AG08396 (cell line): ENCODE measurements at regions not wholly inside any gene's neighbourhood (a gene's known extent, or its start where the extent isn't known, plus 50 kb on each side); places are given as distances from the start of the nearest gene placed in this dataset.

ENCODE experiments used
- DNase-seq: peaks from one replicate; pipeline ENCODE4 v3.0.0; 2012; ENCODE audit warnings: low spot score, mixed read lengths

DNA sequence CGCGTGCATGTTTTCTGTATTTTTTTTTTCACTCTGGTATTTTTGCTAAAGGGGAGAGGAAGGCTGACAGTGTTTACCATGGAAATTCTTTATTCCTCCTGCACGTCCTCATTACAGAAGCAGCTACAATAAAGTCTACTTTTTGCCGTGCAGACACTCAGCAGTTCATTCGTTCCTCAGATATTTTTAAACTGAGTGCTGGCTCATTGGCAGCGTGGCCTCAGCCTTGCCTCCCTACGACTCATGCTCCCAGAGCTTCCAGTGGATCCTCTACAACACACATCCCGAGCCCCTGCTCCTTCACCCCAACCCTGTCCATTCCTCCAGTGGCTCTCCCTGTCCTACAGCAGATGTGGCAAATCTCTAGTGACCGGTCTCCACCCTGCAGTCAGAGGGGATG, 239.2 kb upstream of the ZMIZ1 start:
- DNase-seq = peak; percentile 68

DNA sequence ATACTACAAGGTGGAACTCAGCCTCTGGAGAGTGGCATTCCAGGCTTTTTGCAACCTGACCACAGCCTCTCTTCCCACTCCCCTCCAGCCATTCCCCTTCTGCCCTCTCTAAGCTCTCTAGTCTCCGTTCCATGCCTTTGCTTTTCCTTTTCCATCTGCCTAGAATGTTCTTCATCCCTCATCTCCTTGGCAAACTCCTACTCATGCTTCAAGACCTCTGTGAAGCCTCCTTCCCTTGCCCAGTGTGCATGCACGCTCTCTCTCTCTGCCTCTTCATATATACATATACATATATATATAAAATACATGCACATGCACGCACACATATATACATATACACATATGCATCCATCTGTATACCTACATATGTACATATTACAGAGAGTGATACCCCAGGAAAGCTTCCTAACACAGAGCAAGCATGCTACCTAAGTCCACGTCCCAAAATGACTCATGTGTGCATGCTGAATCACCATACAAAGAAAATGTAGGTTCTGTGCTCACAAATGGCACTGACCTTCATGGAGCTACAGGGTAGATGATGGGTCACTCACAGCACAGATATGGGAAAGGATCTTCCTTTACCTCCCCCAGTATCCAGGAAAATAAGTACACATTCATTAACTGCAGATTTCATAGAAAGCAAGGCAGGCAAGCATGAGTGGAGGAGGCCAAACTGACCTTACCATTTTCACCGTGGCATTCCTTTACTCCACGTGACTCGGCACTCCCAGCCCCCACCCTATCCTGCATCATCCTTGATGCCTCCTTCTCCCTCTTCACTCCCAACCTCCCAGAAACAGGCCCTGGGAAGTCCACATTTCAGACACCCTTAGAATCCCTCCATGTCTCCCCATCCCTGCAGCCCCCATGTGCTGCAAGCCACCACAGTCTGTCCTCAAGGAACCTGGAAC, 238.4 kb upstream of the ZMIZ1 start:
- no peak for DNase-seq

DNA sequence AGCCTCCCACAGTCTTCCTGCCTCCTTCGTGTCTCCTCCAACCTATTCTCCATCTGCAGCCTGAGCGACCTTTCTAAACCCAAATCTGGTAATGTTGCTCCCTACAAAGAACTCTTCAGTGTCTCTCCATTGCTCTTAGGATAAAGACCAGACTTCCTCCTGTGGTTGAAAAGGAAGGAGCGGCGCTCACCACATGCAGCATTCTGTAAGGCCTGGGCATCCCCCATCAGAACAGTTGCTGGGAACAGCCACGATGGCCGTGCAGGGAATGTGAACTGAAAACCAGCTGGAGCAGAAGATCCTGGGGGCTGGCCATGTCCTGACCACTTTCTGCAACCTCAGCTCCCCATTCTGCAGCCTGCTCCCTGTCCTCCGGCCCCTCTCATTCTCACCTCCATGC, 237.8 kb upstream of the ZMIZ1 start:
- no peak for DNase-seq

DNA sequence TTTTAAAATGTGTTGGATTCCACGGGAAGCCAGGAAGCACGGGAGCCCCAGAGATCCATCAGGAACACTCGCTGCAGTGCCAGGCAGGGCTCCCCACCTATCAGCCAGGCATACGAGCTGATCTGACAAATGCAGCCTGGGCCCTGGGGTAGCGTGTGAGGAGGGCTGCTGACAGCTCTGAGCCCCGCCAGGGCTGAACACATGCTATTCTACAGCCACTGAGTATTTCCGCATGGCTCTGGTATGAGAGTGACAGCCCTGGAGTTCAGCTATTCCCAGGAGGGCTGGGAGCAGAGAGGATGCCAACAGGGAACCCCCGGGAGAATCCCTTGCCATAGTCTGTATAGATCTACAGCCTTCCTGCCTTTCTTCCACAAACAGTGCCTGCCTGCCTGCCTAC, 237.3 kb upstream of the ZMIZ1 start:
- DNase-seq = no peak

DNA sequence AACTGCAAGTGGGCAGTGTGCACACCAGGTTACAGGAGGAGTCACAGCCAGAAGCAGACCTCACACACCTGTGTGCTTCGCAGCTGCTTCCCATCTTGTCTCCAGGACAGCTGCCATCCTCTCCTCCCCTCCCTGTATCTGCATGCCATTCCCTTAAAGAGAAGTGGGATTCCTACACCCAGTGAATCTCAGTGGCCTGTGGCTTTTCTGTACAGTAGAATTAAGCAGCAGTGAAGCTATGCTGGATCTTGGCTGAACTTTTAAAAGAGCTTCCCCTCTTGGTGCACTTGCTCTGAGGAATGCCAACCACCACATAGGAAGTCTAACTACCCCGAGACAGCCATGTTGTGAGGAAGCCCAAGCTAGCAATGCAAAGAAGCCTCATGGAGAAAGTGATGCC, 236.5 kb upstream of the ZMIZ1 start:
- no peak for DNase-seq

DNA sequence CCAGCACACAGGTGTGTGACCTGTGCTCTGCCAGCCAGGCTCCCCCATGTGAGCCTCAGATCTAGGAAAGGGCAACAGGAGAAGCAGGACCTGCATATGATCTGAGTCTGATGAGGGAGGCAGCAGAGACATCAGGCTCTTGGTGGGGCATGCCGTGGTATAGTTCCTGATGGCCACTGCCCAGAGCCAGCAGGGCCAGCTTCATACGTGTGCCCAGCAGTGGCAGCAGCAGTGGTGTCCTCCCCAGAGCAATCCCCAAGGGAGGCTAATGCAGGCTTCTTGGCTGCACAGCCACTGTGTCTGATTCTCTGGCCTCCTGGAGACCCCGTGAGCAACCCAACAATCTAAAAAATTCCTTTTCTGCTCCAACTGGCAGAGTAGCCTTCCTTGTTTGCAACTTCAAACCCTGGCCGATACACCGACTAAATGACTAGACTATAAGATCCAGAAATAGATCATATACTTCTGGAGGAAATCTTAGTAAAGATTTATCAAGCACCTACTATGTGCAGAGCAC, 230.6 kb upstream of the ZMIZ1 start:
- no peak for DNase-seq

DNA sequence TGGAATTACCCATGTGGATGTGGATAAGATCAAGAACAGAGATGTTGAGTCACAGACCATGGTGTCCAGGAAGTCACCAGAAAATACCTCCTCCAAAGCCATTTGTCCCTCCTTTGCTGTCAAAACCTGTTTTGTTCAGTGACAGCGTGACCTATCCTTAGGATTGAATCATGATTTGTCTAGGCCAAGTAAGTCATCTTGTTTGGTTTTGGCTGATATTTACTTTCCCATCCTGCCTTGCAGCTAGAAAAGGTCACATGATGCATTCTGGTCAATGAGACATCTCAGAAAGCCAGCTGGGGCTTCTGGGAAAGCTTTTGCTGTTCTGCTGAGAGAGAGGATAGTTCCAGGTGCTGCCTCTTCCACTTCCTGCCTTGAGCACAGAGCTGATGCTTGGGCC, 225.3 kb upstream of the ZMIZ1 start:
- DNase-seq = no peak

DNA sequence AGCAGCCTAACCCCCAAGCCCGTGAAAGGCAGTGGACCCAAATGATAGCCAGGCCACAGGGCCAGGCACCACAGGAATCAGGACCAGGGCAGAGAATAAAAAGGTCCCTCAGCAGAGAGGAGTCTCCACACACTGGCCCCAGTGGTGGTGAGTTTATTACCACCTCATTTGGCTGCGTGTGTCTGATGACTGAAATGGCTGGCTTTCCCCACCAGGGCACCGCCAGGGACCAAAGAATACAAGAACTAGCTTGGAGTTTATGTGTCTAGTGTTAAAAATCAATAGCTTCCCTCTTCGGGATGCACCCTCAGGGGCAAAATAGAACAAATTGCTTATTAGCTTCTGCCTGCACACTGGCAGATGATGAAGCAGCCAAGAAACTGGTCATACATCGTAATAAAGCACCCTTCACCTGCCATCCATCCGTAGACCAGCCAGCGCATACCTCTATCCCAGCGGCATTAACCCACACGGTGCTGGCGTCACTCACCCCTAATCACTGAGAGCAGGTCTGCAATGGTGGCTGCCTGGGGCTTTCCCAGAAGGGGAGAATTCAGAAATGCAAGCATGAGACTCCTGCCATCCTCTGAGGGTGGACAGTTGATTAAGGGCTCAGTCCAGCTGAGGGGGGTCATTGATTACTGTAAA, 223.7 kb upstream of the ZMIZ1 start:
- DNase-seq = no peak

DNA sequence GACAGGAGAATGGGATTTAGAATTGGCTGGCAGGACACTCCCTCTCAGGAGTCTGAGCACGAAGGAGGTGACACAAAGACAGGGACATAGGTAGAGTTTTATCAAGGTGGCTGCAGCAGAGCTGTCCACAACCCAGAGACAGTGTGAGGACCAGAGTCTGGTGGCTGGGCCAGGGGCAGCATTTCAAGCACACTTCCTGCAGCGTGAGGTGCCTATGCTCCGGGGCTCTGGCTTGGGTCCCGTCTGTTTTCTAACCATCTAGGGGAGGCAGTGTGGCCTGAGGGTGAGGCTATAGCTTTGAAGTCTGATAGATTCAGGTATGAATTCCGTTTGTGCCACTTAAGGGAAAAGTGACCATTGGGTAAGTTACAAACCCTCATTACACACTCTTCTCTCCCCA, 222.7 kb upstream of the ZMIZ1 start:
- DNase-seq = no peak

DNA sequence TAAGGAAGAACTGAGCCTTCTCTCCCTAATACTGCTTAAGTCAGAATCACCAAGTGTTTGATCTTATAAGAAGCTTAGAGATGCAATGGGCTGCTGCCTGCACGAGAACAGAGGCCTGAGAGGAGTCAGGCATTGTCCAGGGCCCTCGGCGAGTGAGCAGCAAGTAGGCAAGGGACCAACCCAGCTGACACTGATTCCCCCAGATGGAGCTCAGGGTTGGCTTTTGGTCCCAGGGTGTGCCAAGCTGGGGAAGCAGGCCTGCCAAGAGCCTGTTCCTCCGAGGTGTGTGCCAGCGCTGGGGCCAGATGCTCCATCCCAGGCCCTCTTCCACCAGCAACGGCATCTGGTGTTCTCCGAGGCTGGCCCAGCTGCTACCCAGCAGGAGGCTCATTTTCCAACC, 222.0 kb upstream of the ZMIZ1 start:
- no peak for DNase-seq

DNA sequence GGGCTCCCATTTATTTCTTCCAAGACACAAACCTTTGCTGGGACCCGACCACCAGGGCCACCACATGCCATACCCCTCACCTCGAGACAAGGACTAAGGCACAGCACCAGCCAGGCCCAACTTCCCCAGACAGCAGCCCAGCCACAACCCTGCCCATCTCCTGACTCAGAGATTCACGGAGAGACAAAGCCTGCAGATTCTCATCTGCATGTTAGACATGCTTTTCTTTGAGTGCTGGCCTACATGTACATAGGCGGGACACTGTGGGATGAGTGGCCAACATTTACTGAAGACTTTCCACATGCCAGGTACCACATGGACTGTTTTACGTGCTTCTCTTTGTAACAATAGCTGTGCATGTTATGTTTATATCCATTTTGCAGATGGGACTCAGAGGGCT, 221.3 kb upstream of the ZMIZ1 start:
- no peak for DNase-seq

DNA sequence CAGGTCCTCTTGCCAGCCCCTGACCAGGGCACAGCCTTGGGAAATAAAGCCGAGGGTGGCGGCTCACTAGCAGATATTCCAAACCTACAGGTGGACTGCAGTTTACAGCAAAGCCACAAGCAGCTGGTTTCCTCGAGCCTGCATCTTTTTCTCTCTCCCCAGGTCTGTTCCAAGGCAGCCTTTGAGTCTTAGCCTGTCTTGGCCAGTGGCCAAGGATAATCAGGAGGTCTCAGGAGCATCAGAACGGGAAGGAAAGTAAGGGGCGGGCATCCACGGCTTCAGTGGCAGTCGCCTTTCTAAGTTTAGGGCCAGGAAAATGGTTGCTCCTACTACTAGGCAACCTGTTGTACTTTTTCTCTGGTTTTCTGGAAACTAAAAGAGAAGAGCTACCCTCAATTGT, 219.7 kb upstream of the ZMIZ1 start:
- DNase-seq = no peak

DNA sequence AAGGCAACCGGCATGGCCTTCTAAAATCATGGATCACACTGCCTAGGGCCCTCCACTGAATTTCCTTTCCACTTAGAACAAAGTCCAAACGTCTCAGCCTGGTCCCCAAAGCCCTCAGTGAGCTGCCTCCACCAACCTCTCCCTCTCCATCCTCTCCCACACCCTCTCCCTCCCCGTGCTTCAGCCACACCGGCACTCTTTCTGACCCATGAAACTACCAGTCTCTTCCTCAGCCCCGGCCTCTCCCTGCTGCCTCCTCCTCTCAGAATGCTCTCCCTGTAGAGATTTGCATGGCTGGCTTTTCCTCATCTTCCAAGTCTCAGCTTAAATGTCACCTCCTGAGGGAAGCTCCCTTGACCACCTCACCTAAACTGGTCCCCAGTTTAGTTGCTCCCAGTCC, 219.0 kb upstream of the ZMIZ1 start:
- DNase-seq = no peak

DNA sequence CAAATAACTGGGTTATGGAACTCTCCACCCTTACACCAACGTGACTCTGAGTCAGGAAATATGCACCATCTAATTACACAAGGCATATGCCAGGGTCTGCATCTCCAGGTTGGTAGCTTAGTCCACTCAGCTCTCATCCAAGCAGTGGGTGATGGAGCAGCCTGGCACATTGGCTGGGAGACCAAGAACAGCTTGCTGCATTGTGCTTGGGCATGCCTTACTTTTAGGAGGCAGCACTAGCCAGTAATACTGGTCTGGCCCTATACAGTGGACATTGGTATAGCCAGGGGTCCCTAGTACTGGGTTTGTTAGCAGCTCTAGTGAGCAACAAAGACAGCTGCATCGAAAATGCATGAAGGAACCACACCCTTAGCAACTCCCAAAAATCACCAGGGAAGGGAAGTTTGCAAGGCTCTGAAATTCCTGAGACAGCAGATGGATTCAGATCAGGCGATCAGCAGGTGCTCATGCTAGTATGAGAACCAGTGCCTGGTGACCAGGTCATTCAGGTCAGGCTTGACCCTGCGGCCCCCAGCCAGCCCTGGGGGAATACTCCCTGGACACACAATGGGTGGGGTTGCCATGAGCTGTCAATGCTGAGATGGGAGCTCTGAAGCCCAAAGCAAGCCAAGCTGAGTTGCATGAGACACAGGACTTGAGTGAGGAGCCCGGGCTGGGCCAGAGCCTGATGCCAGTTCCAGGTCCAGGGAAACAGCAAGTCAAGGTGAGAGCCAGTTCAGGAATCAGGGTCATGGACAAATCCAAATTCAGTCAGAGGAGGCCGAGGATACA, 217.9 kb upstream of the ZMIZ1 start:
- DNase-seq = no peak

DNA sequence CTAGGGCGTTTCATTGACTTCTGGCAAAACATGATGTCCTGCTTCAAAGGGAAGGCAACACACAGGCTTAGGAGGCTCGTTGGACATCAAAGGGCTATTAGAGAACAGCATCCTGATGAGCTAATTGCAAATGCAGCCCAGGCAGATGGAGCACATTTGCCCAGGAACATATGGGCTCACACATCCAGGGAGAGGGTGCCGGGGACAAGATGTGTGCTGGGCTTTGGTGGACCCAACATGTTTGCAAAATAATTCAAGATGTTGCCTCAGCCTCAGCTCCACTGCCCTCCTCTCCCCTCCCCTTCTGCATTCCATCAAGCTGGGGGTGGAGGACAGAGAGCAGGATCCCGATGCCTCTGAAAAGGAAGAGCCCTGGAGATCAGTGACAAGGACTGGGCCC, 217.1 kb upstream of the ZMIZ1 start:
- DNase-seq = peak; percentile 37

DNA sequence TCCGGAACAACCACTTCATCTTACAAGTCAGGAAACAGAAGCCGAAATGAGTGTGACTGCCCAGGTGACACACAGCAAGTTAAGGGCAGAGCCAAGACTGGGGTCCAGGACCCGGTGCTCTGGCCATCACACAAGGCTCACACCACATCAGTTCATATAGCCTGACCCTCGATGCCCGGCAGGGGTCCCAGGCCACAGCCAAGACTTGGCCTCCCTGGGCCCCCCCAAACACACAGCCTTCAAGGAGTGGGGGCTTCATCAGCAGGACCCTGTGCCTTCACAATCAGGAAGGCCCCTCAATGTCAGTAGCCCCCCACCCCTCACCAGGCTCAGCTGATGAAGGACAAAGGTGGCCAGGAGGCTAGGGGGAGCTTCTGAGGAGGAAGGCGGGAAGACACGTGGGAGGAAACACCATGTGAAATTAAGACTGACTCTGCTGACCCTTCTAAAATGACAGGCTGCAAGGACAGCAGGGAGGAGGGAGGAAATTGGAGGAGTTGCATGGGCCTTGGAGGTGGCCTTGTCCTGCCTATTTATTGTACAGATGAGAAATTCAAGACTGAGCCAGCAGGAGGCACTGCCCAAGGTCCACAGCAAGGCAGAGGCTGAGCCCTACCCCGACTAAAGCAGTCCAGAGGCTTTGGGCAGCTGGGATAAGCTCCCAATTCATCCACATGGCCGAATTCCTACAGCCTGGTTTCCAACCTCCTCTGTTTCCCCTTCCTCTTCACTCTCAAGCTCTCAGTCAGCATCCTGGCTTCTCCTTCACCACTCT, 216.1 kb upstream of the ZMIZ1 start:
- DNase-seq = no peak

DNA sequence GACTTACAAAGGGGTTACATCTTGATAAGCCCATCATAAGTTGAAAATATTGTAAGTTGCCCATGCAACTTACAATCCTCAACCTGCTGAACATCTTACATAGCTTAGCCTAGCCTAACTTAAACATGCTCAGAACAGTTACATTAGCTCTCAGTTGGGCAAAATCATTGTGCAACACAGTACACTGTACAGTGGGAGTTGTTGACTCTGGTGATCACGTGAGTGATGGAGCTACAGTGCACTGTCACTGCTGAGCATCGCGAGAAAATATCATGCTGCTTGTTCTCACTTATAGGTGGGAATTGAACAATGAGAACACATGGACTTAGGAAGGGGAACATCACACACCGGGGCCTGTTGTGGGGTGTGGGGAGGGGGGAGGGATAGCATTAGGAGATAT, 214.9 kb upstream of the ZMIZ1 start:
- no peak for DNase-seq

DNA sequence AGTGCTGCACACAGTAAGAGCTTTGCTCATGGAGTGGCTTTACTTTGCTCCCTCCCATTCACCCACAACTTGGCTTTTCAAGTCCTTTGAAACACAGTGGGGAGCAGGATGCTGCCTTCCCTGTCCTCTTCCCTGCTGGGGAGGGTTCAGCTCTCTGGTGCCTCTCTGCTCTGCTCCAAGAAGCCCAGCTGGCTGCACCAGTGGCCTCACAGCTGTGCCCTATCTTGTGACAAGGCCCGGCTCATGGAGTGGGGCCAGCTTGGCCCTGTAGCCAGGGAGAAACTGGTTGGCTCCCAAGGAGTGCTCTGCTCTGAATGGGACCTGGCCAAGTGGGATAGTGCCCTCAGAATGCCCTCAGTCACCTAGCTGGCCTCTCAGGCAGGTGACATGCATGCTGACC, 212.3 kb upstream of the ZMIZ1 start:
- peak; percentile 37 for DNase-seq

DNA sequence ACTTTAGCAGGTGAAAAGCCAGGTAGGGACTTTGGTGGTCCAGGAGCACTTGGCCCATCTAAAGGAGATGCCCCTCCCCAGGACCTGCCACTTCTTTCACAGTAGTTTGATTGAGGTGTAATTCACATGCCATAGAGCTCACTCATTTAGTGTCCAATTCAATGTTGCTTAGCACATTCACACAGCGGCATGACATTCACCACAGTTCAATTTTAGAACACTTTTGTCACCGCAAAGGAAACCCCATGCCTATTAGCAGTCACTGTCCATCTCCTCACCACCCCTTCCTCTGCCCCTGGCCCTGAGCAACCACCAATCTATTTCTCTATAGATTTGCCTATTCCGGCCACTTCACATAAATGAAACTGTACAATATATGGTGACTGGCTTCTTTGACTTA, 211.6 kb upstream of the ZMIZ1 start:
- DNase-seq = no peak

DNA sequence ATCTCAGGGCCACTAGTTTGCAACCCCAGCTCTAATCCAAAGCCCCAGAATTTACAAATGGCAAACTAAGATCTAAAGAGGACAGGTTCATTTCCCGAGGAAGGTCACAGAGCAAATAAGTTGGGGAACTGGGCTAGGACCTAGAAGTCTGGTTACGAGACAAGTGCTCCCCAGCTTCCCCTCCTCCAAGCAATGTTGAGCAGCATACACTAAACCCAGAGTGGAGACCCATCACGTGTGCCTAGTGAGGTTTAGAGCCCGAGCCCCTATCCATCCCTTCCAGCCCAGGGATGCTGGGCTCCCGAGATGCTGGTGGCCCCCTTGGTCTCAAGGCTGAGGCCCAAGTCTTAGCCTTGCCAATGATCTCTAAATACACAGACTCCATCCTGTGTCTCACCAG, 209.5 kb upstream of the ZMIZ1 start:
- no peak for DNase-seq

DNA sequence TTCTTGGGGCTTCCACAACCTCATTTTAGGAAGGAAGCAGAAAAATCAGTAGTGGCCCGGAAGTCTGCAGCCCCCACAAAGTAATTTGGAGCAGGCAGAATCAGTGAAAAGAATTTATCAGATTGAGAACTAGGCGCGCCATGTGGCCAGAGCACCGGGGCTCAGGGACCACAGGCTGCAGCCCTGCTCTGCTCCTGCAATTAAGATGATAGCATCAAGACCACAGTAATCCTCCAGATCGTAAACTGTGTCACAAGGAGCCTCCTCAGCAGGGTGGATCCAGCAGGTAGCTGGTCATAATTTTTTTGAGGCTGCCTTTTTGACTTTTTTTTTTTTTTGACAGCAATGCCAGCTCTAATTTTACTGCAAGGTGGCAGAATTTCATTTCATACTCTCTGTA, 209.0 kb upstream of the ZMIZ1 start:
- DNase-seq = no peak
